Kidney capillary endothelial cell (primary cell): ENCODE measurements at regions not wholly inside any gene's neighbourhood (a gene's known extent, or its start where the extent isn't known, plus 50 kb on each side); places are given as distances from the start of the nearest gene placed in this dataset.

ENCODE experiments used
- DNase-seq: peaks from one replicate; pipeline ENCODE4 v3.0.0-alpha.2; 2018; ENCODE audit warnings: low spot score

- no peak for DNase-seq
Measured at GRCh38 chr13:106036870-106037269, 498.6 kb downstream of the EFNB2 start.

GRCh38 chr13:106034201-106034600 lies 501.3 kb downstream of the EFNB2 start:
- DNase-seq, result no peak

GRCh38 chr13:106033659-106034058 lies 501.8 kb downstream of the EFNB2 start:
- no peak for DNase-seq

DNA sequence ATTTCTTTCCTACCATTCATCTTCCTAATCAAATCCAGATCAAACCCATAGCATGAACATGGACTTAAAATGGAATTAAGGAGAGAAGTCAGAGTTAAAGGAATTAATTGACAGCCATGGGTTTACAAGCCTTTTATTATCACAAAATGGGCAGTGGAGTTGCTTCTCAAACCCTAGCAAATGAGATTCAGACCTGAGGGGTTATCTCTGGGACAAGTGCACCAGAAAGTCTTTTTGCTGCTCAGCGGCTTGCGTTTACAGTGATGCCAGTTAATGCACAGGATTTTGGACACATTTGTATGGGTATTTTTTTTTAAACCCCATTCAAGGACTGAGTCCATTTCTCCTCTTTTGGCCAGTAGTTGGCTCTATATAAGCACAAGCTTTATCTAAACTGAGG lies 503.0 kb downstream of the EFNB2 start:
- no peak for DNase-seq

GRCh38 chr13:106029676-106030290 lies 505.7 kb downstream of the EFNB2 start:
- DNase-seq, result no peak

DNA sequence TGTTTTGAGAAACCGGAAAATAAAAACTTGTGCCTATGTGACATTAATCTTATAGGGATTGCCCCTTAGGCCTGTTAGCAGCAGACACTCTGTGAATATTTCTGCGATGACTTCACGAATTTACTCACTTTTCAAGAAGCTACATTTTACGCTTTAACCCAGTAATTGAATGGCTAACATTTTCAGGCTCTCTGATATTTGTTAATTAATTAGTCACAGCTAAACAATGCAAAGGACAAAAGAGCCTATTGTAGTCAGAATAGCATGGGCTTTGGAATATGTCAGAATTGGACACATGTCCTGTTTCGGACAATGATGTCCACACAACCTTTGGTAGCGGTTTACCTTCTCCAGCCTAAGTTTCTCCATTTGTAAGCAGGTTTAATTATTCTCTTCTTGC lies 506.6 kb downstream of the EFNB2 start:
- no peak for DNase-seq

DNA sequence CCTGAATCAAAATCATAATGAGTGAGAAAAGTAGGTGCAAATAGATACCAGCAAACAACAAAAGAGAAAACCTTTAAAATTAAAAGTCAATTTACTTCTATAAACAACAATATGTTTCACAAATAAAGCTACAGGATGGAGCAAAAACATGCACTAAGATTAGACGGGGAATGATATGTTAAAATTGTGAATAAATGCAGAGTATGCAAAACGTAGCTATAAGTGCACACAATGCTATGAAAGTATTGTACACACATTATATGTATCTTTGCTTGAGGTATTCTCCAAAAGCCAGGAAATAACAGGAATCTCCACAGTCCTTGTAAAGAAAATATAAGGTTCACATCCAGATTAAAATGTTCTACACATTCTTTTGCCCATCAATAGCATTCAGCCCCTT lies 523.9 kb downstream of the EFNB2 start:
- no peak for DNase-seq

- DNase-seq, result no peak
Measured at GRCh38 chr13:106010836-106011235, 524.6 kb downstream of the EFNB2 start.

DNA sequence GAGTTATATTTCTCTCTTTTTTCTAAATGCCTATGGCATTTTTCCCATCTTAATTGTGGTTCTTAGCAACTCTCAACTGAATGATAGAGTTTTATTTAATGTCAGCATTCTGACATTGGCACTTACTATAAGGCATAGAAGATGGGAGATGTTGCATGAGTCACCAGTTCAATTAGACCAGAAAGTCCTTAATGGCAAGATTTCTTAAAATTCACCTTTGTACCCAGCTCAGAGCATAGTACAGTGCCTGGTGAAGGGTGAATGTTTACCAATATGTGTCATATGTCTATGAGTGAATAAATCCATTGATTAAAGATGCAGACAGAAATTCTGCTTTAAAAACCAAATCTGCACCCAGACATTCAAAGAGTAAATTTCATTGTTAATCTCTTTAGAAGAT lies 526.9 kb downstream of the EFNB2 start:
- DNase-seq, result no peak

GRCh38 chr13:106007156-106007555 lies 528.3 kb downstream of the EFNB2 start:
- DNase-seq, result no peak

GRCh38 chr13:106003651-106004050 lies 531.8 kb downstream of the EFNB2 start:
- DNase-seq, result no peak

DNA sequence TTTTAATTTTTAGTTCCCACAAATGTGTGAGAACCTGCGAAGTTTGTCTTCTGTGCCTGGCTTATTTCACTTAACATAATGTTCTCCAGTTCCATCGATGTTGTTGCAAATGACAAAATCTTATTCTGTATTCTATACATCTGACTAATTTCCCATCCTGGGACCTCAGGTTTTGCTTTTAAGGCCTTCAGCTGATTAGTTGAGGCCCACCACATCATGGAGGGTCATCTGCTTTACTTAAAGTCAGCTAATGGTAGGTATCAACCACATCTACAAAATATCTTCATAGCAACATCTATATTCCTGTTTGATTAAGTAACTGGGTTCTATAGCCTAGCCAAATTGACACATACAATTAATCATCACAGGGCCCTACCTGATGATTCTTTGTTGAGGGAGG lies 534.0 kb downstream of the EFNB2 start:
- DNase-seq, result no peak

DNA sequence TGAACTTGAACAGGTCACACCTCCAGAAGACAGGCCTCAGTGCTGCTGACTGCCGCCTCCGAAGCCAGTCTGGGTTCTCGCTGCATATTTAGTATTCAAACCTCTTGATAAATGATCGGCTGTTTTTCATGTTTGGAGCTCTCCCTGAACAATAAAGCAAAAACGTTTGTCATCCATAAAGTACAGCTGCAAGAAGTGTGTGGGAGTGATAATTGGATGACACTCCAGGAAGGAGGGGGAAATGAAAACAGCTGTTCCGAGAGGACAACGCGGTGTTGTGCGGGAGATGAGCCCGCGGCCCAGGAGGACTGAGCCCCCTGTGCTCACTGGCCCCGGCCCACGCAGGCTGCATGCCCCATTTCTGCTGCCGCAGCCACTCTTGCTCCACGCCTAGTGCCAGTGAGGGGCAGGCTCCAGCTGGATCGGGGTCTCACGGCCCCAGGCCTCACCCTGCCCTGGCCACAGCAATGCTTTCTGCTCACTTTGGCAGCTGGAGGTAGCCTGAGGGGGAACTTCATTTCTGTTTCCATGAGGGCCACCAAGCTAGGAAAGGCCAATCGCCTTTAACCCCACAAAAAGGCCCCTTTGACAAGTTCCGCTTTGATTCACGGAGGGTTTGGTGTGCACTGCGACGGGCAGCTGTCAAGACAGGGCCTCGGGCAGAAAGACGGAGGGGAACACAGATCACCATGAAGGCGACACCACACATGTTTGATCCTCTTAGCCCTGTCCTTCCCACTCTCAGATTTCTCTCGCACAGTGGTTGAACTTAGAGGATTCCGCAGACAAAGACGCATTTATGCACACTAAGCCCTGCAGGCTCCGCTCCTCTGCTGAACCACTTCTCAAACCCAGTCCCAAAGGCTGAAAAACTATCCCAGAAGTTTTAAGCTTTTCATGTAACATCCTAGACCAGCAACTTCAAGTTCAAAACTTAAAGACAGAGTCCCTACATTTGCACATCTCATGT lies 537.6 kb downstream of the EFNB2 start:
- no peak for DNase-seq

GRCh38 chr13:105996391-105997025 lies 539.0 kb downstream of the EFNB2 start:
- DNase-seq, result no peak

DNA sequence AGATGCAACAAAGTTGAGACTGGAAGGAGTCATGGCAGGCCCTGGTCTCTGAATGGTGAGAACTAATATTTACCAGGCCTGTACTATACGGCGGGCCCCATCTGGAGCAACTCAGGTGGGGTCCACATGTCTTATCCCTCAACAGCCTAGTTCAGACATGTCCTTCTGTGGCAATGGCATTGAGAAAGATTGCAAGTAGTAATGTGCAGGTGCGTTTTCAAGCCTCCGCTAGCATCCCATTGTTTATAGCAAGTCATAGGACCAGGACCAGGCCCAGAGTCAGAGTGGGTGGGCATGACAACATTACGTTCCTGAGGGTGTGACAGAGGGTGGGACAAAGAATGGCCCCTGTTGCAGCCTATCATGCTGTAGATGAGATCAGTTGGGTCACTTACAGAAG lies 541.1 kb downstream of the EFNB2 start:
- DNase-seq, result no peak

DNA sequence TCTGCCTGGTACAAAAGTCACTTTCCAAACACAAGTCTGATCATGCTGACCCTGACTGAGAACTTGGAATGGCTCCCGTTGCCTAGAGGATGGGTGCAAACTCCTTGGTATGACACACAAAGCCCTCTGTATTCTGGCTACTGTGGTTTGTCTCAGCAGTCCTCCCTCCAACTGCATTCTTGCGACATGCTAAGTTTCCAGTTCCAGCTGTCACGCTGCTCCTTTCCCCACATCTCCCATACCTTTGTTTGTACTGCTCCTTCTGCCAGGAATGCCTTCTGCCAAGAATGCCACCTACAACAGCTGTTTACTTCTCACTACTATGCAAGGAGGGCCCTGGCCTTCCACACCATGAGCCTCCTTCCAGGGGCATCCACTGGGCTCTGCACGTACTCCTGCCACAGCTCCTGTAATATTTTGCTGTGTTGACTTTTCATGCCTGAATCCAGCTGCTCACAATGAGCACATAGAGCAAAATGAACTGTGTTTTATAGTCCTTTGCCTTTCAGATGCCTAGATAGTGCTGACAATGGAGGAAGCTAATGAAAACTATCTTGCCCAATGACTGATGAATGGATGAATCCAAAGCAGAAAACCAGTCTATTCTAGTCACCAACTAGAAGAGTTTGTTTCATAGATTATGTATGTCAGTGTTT lies 543.7 kb downstream of the EFNB2 start:
- DNase-seq, result no peak

GRCh38 chr13:105991131-105991530 lies 544.3 kb downstream of the EFNB2 start:
- DNase-seq, result no peak

- DNase-seq, result peak; percentile 11
Measured at GRCh38 chr13:105990256-105990958, 545.1 kb downstream of the EFNB2 start.

DNA sequence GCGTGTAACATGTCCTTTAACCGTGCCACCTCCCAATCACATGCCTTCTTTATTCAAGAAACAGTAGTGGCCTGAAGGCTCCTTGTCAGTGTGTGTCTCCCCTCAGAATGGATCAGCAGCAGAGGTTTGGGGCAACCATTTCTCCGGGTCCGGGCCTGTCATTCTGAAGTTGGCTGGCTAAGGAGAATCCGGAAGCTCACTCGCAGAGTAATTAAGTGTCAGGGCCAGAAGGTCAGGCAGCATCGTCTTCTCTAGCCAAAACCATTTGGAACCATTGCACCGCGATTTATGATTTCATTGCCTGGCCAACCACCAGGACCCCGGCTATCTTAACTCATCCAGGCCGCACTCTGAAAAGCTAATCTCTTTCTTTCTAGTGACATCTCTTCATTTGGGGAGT lies 550.8 kb downstream of the EFNB2 start:
- no peak for DNase-seq

- DNase-seq, result no peak
Measured at GRCh38 chr13:105984236-105984635, 551.2 kb downstream of the EFNB2 start.

DNA sequence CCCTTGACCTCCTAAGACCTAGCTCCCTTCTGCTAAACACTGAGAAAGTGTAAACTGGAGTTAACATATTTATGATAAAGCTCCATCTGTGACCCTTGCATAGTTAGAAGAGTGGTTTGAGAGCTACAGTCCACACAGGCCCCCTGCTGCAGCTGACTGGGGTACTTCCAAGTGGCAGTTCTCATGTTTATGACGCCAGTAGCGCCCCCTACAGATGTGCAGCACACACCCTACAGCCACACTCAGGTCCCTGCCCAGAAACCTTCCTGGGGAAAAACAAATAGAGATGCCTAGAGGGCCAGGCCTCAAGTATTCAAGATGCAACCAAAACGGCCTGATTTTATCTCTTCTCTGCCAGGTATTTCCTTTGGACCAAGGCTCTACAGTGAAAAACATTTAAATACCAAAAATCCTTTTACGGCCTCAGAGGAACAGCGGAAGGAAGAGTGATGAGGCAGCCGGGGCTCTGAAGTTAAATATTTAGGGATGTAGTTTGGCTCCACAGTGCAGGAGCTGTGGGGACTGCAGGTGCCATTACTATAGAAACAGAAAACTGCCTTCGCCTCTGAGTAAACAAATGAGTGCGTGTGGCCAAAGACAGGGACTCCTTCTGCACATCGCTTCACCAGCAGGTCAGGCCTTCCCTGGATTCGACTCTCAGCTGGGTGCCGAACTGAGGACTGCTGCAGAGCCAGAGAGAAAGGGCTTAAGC lies 553.1 kb downstream of the EFNB2 start:
- no peak for DNase-seq
